Osteoblast (primary cell): ENCODE measurements at regions not wholly inside any gene's neighbourhood (a gene's known extent, or its start where the extent isn't known, plus 50 kb on each side); places are given as distances from the start of the nearest gene placed in this dataset.
"Not testable (repeated sequence)": the region's sequence is repeated elsewhere in the genome, so short reads cannot be mapped to it uniquely, and the experiment has no call there.

Experiments used
- DNase-seq: peaks from one replicate; pipeline ENCODE4 v3.0.0; 2011; ENCODE audit warnings: low spot score, mixed read lengths; ENCODE audit not compliant: insufficient read length; ENCODE audit errors: missing footprints
- H2AFZ ChIP-seq: 2 replicates; pipeline ENCODE4 v1.6.0; 2011; ENCODE audit warnings: mild to moderate bottlenecking, low read length
- H3K27ac ChIP-seq: 2 replicates; pipeline ENCODE4 v1.5.1; 2011; ENCODE audit warnings: mild to moderate bottlenecking, low read depth, low read length, moderate library complexity
- H3K27me3 ChIP-seq: 2 replicates; pipeline ENCODE4 v1.6.0; 2012; ENCODE audit warnings: mild to moderate bottlenecking, control low read depth, inconsistent platforms, low read length, moderate library complexity; ENCODE audit not compliant: insufficient read depth
- H3K36me3 ChIP-seq: 2 replicates; pipeline ENCODE4 v1.5.1; 2011; ENCODE audit warnings: mild to moderate bottlenecking, low read length, control low read depth, moderate library complexity; ENCODE audit not compliant: insufficient read depth
- H3K4me1 ChIP-seq: 2 replicates; pipeline ENCODE4 v1.5.1; 2011; ENCODE audit warnings: mild to moderate bottlenecking, low read length, control low read depth, moderate library complexity; ENCODE audit not compliant: insufficient read depth
- H3K4me2 ChIP-seq: 2 replicates; pipeline ENCODE4 v1.6.0; 2011; ENCODE audit warnings: mild to moderate bottlenecking, low read length; ENCODE audit not compliant: insufficient read depth
- H3K4me3 ChIP-seq: fragments of 200-600 bp; sonication (generic); 3 replicates; pipeline ENCODE4 v1.5.1; 2012; ENCODE audit warnings: mild to moderate bottlenecking, low read length, inconsistent platforms; ENCODE audit not compliant: insufficient read depth
- H3K79me2 ChIP-seq: 2 replicates; pipeline ENCODE4 v1.6.0; 2012; ENCODE audit warnings: mild to moderate bottlenecking, low read length, control low read depth, inconsistent platforms; ENCODE audit not compliant: insufficient read depth
- H3K9me3 ChIP-seq: 2 replicates; pipeline ENCODE4 v1.5.1; 2011; ENCODE audit warnings: low read depth, low read length, control low read depth
- H4K20me1 ChIP-seq: 2 replicates; pipeline ENCODE4 v1.6.0; 2012; ENCODE audit warnings: mild to moderate bottlenecking, low read length, control low read depth; ENCODE audit not compliant: insufficient read depth
- CTCF ChIP-seq: IDR thresholded peaks from 2 replicates; pipeline ENCODE4 v1.5.1; 2011; ENCODE audit warnings: mild to moderate bottlenecking, low read depth, low read length, moderate library complexity; ENCODE audit errors: extremely low read depth

GRCh38 chr3:150129166-150129565 is 158.5 kb upstream of the PFN2 start:
- Histone ChIP-seq H2AFZ (no peak overlapping the region), H3K36me3 (no peaks in the 10 kb centered on the region), H3K27ac (no peak overlapping the region), H3K79me2 (no peaks in the 10 kb centered on the region), H3K27me3 (no peaks in the 10 kb centered on the region), H3K4me1 (no peaks in the 10 kb centered on the region), H3K4me2 (no peak overlapping the region), H3K4me3 (no peak overlapping the region), H3K9me3 (no peaks in the 10 kb centered on the region), H4K20me1 (no peaks in the 10 kb centered on the region)
- DNase-seq = no peak
- no peak for TF ChIP-seq CTCF

- DNase-seq = no peak
- Histone ChIP-seq H3K4me1 (no peaks in the 10 kb centered on the region), H3K27ac (no peak overlapping the region), H3K36me3 (no peaks in the 10 kb centered on the region), H2AFZ (no peak overlapping the region), H3K27me3 (no peaks in the 10 kb centered on the region), H3K4me2 (no peak overlapping the region), H3K4me3 (no peak overlapping the region), H3K9me3 (no peaks in the 10 kb centered on the region), H4K20me1 (no peaks in the 10 kb centered on the region), H3K79me2 (no peaks in the 10 kb centered on the region)
- TF ChIP-seq CTCF = no peak
These were observed 157.4 kb upstream of the PFN2 start for GRCh38 chr3:150128126-150128525.

- Histone ChIP-seq H2AFZ (no peak overlapping the region), H3K27me3 (no peaks in the 10 kb centered on the region), H3K36me3 (no peaks in the 10 kb centered on the region), H4K20me1 (no peaks in the 10 kb centered on the region), H3K9me3 (no peaks in the 10 kb centered on the region), H3K27ac (no peak overlapping the region), H3K79me2 (no peaks in the 10 kb centered on the region), H3K4me2 (no peak overlapping the region), H3K4me3 (no peak overlapping the region), H3K4me1 (no peaks in the 10 kb centered on the region)
- DNase-seq = no peak
- TF ChIP-seq CTCF = no peak
These were observed 156.4 kb upstream of the PFN2 start for GRCh38 chr3:150127011-150127490.

GRCh38 chr3:150124142-150124541 is 153.4 kb upstream of the PFN2 start:
- no peak overlapping the region for H3K4me2 ChIP-seq
- no peaks in the 10 kb centered on the region for H3K27me3 ChIP-seq
- no peaks in the 10 kb centered on the region for H4K20me1 ChIP-seq
- no peak overlapping the region for H3K27ac ChIP-seq
- H2AFZ ChIP-seq = peak overlapping the region; percentile 20
- no peak for DNase-seq
- no peak overlapping the region for H3K4me3 ChIP-seq
- TF ChIP-seq CTCF = no peak
- no peaks in the 10 kb centered on the region for H3K36me3 ChIP-seq
- peaks cover 3% of the 10 kb centered on the region for H3K4me1 ChIP-seq
- no peaks in the 10 kb centered on the region for H3K9me3 ChIP-seq
- no peaks in the 10 kb centered on the region for H3K79me2 ChIP-seq

GRCh38 chr3:150123249-150123648 is 152.6 kb upstream of the PFN2 start:
- H2AFZ ChIP-seq, H3K4me1 ChIP-seq, H3K9me3 ChIP-seq, H3K36me3 ChIP-seq, H4K20me1 ChIP-seq, H3K27me3 ChIP-seq, H3K4me3 ChIP-seq, H3K4me2 ChIP-seq, H3K79me2 ChIP-seq, H3K27ac ChIP-seq, DNase-seq: not testable (repeated sequence)
